Suppressor macrophage treated with lipopolysaccharide for 1 hour (primary cell): ENCODE measurements at regions not wholly inside any gene's neighbourhood (a gene's known extent, or its start where the extent isn't known, plus 50 kb on each side); places are given as distances from the start of the nearest gene placed in this dataset.
A peak's percentile ranks its signal among the peaks of the same experiment; 100 is the strongest.

Experiments used
- DNase-seq, 3 donors: peaks; one replicate each; pipeline ENCODE4 v3.0.0-alpha.2; 2020 to 2022

DNA sequence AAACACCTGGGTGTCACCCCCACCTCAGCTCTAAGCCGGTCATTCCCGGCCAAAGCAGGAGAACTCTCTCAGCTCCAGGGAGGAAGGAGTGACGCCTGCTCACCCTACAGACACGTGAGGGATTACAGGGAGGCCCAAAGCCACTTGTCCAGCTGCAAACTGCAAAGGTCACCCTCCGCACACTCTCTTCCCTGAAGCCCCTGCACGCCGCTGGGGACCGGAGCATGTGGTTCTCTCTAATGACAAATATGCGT, 108.0 kb upstream of the ID2 start:
- DNase-seq: no peak

- DNase-seq: peak; percentile 45 to 52 (median 48)
These were observed 107.4 kb upstream of the ID2 start for GRCh38 chr2:8574196-8575037.

- peak; percentile 51 to 67 (median 61) for DNase-seq
These were observed 106.6 kb upstream of the ID2 start for GRCh38 chr2:8575038-8575833.

GRCh38 chr2:8575834-8576423, 105.9 kb upstream of the ID2 start:
- no peak for DNase-seq

DNA sequence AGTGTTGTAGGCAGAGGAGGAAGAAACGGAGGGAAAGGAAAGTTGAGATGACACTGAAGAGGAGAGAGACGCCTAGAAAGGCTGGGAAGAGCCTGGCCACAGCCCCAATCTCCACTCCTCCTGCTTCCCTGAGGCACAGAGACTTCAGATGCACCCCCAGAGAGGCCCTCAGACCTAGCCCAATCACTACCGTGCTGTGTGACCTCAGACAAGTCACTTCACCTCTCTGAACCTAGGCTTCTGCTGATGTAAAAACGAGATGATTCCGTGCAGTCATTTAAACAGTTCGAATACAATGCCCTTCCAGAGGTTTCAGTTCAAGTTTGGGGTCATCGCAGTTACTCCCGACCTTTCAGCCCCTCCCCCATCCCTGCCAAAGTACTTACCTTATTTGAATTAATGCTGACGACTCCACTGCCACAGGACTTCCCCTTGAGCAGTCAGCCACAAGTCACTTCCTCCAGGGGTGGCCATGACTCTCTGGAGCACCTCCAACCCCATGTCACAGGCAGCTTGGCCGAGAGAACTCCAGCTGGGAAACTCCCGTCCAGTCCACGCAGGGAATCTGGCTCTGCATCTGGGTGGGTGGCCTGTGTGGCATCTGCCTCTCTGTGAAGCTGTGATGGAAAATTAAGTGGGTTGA, 105.2 kb upstream of the ID2 start:
- peak; percentile 89 to 93 (median 91) for DNase-seq

DNA sequence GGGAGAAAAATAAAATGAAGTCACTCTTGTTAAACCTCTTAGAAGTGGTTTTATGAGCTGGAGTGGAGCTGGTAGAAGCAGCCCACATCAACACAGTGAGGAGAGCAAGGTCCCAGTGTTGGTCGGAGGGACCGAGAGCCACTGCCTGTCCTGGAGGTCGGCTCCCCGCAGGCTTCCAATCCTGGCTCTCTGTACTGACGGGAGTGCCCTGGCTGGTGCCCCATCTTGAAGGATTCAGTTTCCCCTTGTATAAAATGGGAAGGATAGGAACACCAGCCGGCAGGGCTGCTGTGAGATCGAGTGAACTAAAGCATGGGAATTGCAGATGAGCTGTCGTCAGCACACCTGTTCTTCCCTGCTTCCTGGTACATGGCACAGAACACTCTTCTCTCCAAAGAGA, 104.3 kb upstream of the ID2 start:
- DNase-seq: no peak

- DNase-seq: peak in 1 of 3 donors; percentile 21
These were observed 103.3 kb upstream of the ID2 start for GRCh38 chr2:8578335-8579244.

- DNase-seq: no peak
These were observed 102.3 kb upstream of the ID2 start for GRCh38 chr2:8579485-8580085.

DNA sequence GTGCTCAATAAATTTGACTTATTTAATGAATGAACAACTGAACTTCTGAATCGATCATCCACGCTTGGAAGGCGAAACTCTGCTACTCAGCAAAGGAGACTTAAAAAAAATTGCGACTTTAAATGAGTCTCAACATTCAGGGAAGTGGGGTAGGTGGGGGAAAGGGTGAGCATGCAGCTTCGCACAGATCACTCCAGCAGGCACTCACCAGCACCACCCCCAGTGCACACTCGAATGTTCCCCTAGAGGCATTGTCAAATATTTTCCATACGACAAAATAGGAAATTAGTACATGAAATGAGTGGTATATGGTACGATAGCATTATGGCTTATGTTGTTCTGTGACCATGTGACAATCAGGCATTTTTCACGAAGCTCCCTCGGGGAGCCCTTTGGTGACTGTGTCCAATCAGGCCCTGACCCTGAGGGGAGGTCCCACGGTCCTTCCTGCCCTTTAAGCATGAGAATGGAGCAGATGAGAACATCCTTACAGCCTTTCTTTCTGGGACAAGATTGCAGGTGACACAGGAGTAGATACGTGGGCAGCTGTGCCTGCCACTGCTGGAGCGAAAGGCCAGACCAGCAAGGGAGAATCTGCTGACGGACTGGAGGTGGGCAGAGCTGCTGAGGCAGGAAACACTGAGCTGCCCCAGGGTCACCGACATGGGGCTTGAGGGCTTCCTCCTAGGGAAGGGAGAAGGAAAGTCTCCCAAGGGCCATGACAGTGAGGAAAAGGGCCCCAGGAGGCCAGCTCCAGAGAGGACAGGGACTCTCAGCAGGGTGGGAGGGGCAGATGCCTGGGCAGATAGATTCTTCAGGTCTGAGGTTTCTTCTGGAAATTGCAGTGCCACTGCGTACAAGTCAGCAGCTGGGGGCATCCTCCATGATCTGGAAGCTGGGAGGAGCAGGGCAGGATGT, 101.3 kb upstream of the ID2 start:
- DNase-seq: peak in 2 of 3 donors; percentile 18 to 41

DNA sequence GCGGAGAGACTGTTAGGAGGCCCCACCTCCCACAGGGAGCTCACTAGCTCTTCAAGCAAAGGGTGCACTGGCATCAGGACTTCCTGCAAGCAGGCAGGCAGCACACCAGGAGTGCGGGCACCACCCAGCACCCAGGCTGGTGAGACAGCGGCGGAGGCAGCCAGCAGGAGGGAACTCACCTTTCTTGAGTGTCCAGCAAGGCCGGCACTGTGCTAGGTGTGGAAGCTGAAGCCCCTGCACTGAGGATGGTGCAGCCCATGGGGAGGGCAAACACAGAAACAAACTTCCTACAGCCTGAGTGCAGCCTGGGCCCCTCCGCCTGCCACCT, 100.7 kb upstream of the ID2 start:
- DNase-seq: no peak

DNA sequence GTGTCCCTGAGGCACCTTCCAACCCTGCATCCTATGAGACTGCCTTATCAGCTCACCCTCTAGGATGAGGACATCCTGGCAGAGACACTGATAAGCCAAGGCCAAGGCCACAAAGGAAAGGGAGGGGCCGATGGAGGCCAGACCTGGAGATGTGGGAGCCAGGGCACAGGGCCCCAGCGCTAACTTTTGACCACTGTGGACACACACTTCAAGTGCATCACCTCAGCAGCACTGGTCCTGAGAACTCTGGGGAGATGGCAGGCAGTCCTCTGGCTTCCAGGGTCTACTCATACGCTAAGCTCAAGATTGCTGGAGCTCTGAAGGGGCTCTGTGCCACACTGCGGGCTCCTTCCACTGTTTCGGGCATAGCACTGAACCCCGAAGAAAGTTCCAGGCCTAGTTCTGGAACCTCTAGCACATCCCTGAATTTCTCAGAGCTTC, 100.2 kb upstream of the ID2 start:
- DNase-seq: no peak

DNA sequence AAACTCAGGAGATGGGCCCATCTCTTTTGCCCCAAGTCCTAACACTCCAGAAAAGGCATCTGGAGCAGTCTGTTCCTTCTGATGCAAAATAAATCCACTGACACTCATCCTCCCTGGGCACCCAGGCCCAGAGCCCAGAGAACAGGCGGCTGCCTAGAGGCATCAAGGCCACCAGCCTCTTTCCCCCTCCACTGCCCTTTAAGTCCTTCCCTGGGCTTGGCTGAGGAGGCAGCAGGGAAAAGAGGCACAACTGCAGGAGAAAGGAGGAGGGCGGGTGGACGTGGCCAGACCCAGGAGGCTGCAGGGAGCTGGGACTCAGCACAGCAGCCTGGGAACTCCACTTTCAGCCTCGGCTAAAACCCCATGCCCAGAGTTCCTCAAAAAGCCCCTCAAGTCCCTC, 99.7 kb upstream of the ID2 start:
- DNase-seq: peak in 2 of 3 donors; percentile 30 to 35

DNA sequence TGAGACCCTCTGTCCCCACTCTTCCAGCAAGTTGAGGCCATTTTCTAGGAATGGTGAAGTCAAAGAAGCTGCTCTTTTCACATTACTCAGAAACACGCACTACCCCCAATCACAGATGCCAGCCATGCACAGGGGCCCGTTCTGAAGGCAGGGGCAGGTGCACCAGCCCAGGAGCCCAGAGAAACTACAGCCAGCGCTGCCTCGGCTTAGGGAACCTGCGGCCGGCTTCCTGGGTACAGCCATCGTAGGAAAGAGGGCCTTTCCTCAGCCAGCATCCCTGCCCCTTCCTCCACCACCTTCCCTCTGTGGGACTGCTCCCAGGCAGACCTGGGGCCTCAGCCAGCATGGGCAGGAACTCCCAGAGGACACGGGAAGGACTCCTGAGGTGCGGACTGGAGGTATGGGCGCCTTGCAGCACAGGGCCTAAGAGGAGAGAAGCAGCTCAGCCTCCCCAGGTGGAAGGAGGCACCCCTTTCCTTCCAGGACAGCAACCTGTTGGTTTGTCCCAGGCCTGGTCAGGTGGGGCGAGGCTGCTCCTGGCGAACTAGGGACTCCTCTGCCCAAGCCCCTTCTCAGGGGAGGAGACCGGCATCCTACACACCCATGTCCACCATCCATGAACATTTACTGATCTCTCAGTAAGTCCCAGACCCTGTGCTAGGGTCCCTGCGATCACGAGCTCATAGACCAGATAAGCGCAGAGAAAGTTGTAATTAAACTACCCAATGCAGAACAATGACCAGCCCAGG, 99.0 kb upstream of the ID2 start:
- no peak for DNase-seq

GRCh38 chr2:8583400-8584173, 98.3 kb upstream of the ID2 start:
- DNase-seq: peak; percentile 94 to 96 (median 96)

DNA sequence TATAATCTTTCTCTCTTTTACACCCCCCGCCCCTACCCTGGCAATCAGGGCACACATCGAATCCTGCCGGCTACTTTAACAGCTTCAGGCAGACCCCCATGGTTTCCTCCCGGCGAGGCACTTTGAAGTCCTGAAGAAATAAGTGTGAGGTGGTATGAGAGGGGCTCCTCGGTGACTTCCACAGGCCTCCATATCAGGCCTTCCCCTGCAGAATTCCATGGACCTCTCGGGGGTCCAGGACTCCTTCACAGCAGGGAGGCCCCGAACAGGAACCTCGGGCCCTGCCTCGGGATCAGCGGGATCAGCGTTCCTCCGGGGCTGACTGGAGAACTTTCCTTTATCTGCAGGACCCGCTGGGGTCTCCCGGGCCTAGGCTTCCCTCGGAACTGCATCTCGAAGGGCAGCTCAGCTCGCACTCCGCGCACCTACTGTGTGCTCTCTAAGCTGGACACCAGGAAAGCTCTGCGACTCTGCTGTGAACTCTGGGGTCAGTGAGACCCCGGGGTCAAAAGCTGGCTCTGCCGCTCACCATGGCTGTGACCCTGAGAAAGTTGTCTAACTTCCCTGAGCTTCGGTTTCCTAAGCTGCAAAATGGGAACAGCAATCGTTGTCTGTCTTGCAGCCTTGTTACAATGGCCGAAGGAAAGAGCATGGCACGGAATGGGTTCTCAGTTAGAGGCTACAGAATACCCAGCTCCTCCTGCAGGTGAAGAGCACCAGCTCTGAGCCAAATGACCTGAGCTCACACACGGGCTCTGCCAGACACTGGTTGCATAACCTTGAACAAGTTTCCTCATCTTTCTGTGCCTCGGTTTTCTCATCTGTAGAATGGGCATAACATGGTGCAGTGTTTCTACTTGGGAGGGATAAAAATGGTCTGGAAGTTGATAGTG, 97.4 kb upstream of the ID2 start:
- DNase-seq: no peak

DNA sequence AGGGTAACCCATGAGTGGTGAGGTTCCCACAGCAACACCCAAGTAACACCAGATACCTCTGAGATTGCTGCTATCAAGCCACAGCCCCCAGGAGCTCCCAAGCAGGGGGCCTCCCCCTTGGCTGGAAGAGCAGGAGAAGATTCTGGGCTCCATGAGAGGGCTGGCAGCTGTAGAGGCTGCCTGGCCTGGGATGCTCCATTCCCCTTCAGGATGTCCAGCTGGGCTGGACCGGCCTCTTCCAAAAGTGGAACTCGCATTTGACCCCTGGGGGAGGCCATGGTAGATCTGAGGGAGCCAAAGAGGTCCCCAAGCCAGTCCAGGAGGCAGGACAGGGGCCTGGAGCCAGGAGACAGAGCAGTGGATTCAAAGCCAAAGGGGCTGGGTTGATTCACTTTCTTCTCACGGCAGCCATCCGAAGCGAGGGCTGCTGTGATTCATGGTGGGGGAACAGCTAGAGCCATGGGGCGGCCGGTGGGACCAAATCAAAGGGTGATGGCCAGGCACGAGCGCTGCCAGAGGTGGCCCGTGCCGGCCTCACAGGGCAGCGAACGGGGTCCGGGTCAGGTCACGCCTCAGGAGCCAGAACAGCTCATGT, 95.3 kb upstream of the ID2 start:
- no peak for DNase-seq

- DNase-seq: no peak
These were observed 94.5 kb upstream of the ID2 start for GRCh38 chr2:8587251-8587791.
